ENCODE measurements at regions not wholly inside any gene's neighbourhood (a gene's known extent, or its start where the extent isn't known, plus 50 kb on each side); places are given as distances from the start of the nearest gene placed in this dataset.

- TF ChIP-seq POLR2A (IDR thresholded peaks at IDR 0.05; ENCODE audit: low read length) (no peak), GATA1 (IDR thresholded peaks at IDR 0.05; ENCODE audit: low read depth, low read length) (no peak)
Measured at GRCh38 chr1:88341447-88341846, 342.6 kb upstream of the PKN2 start.

Data from erythroblast (primary cell).